Umbilical cord (tissue), 1 donor: ENCODE measurements at regions not wholly inside any gene's neighbourhood (a gene's known extent, or its start where the extent isn't known, plus 50 kb on each side); places are given as distances from the start of the nearest gene placed in this dataset.
A peak's percentile ranks its signal among the peaks of the same experiment; 100 is the strongest.

Source experiments
- DNase-seq: peaks from one replicate; pipeline ENCODE4 v3.0.0-alpha.2; 2015; ENCODE audit warnings: low spot score

DNA sequence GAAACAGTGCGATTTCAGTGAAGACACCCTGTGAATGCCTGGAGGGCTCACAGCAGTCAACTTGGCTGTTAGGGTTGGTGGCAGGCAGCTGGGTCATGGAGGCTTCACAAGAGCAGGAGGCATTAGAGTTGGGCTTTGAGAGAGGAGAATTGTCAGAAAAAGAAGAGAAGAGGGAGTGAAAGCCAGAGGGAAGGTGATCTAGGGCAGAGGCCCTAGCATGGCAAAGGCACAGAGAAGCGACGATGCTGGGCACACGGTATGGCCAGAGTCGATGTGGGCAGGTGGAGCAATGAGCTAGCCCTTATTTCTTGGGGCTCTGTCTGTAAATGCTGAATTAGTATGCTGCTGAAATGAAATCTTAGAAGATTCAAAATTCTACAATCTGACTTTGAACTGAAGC lies 52.6 kb upstream of the OLFM4 start:
- DNase-seq, result no peak

DNA sequence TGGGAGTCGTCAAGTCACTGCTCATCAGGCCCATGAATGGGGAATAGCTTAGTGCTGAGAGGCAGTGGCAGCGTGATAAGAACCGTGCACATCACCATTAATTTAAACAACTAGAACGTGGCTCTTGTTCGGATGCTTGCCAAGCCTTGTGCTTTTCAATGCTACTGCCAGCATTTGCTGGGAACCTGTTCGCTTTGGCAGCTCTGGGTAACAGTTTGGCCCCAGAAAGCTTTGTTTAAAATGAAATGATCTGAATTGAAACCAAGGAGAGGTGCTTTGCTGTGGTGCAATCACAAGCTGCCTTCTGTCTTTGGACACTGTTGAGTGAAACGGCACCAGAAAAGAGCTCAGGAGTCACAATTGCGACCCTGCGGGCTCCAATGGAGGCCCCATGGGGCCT lies 53.5 kb upstream of the OLFM4 start:
- DNase-seq, result no peak

DNA sequence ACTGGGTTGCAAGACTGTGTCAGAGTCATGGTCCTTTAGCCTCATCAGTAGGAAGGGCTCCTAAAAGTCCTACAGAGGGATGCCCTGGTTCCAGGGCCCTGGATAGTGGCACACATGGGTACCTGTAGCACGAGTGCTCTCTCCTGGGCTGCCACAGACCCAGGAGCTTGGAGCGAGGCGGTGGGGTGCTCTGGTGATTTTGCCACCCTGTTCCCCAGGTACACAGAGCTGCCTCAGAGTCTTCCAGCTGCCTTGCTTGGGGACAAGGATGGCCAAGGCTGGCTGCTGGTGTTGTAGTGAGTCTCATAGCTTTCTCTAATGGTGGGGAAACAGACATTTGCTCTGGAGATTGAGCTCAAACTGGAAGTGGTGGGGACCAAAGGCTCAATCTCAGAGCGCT lies 53.9 kb upstream of the OLFM4 start:
- DNase-seq, result no peak

DNA sequence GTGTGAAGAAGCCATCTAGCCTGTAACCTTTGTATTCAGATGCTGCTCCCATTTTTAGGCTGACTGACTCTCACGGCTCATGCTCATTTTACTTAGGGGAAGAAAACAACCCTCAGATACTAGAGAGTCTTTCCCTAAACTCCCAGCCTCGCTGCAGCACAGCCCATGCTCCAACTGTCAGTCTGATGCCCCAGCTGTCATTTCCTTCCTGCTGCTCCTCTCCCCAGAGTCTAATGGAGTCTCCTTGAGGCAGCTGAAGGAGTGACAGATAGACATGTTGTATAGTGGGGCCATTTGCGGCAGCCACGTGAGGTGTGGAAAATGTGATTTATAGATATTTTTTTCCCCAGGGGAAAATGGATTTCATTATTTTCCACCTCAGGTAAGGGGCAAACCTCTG lies 59.2 kb upstream of the OLFM4 start:
- DNase-seq, result no peak

DNA sequence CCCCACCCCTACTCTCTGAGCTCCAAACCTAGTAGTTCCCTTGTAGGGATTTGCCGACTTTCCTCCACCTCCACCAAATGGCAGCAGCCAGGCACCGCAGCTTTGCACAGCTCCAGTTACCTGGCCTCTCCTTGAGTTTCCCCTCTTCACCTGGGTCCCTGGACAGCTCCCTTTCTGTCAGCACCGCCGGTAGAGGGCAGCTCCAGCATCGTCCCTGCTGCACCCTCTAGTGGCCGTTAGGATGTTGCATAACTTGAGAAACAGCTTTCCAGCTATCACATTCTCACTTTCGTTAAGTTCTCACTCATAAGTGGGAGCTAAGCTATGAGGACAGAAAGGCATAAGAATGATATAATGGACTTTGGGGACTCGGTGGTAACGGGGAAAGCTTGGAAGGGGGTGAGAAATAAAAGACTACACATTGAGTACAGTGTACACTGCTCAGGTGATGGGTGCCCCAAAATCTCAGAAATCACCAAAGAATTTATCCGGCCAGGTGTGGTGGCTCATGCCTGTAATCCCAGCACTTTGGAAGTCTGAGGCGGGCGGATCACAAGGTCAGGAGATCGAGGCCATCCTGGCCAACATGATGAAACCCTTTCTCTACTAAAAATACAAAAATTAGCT lies 60.4 kb upstream of the OLFM4 start:
- peak; percentile 73 for DNase-seq

DNA sequence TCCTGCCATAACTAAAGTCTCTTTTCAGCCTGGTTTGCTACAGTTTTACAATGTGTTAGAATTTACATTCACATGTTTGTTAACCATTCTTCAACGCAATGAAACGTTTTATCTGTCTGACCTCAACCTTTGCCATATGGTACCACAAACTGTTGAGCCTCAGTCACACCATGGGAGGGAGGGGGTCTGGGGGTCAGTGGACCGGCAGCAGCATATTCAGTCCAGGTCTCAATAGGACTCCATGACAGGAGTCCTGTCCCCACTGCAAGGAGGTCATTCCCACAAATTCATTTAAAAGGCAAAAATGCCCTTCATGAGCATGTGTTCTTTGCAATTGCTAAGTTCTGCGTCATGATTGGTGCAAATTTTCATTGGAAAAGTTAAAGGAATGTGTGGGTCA lies 66.6 kb upstream of the OLFM4 start:
- DNase-seq, result no peak

DNA sequence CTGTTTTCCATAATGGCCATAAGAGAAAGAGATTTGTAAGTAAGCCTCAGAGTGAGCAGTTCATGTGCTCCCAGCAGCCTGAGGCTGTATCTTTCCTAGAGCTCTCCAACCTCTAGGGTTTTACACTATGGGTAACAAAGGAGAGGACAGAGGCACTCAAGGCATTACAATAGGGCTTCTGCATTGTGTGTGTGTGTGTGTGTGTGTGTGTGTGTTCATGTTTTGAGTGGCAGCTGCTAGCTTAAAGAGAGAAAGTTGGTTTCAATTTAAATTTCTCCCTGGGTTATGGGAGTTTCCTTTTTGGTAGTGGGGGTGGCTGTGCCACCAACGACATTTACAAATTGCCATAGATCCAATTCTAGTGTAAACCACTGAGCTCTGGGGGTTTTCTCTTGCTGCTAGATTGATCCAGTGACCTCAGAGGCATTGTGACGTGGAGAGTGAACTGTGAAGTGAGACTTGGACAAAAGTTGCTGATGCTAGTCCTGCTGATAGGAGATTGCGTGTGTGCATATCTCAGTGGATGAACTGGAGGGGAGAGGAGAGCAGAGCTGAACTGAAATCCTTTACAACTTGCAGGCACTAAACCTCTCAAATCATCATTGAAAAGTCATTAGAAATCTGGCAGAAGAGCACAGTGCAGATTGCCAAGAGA lies 67.2 kb upstream of the OLFM4 start:
- no peak for DNase-seq

DNA sequence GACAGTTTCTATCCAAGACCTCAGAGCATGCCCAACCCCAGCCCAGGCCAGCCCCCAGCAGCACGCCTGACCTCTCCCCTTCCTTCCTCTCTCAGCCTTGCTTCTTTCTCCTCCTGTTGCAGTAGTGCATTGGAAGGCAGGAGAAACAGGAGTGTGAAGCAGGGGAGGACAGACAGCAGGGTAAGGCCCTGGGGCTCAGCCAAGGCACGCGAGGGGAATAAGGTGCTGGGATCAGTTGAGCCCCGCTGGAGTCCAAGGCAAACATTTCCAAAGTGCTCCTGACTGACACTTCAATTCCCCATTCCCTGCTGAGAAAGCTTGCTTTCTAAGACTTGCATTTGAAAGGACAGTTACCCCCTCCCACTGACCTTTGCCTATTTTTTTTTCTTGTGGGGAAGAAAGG lies 73.1 kb upstream of the OLFM4 start:
- DNase-seq, result no peak

DNA sequence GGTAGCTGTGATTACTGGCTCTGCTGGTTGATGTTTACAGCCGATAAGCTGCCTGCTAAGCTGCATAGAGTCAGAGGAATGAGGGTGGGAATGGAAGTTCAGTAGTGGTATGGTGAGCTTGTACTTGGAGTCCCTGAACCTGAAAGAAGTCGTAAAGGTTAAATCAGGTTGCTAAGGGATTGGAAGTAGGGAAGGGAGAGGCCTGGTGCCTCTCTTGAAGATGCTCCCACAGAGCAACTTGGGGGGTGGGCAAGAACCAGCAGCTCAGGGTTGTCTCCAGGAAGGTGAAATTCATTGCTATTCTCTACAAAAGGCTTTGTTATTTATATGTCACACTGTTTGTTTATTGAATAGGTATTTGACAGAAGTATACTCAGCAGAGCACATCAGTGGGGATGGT lies 73.8 kb upstream of the OLFM4 start:
- no peak for DNase-seq

DNA sequence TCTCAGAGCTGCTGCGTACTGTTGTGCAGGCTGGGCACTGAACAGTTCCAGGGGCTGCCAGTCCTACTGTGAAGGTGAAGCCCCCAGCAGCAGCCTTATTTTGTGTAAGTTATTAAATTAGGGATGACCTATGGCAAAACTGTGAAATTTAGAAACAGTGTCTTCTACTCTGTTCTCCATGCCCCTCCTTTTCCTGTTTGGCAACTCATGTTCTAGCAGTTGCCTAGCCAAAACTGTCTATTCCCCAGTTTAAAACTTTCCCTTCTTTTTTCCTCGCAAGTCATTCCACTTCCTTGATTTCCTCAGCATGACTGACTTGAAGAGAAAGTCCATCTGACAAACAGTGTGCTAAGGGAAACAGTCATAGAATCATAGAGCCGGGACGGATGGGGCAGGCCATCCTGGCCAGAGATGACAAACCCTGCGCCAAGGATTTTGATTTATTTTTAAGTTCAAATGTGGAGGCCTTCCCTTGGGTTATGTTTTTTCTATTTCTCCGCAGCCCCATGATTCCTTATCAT lies 78.1 kb upstream of the OLFM4 start:
- DNase-seq, result no peak

DNA sequence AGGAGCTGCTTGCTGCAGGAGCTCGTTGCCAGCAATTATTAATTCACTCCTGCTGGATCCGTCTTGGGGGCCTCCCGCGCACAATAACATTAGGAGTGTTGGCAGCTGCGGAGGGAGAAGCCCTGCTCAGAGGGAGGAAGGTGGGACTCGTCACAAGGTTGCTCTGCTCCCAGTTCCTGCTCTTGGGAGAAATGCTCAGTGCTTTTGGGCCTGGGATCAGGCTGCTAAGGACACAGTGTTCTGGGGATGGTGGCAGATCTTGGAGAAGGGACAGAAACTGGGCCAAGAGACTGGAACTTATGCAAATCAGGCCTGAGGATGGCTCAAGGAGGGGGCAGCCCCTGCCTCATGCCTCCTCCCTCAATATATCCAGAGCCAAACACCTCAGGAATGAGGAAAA lies 78.9 kb upstream of the OLFM4 start:
- no peak for DNase-seq

DNA sequence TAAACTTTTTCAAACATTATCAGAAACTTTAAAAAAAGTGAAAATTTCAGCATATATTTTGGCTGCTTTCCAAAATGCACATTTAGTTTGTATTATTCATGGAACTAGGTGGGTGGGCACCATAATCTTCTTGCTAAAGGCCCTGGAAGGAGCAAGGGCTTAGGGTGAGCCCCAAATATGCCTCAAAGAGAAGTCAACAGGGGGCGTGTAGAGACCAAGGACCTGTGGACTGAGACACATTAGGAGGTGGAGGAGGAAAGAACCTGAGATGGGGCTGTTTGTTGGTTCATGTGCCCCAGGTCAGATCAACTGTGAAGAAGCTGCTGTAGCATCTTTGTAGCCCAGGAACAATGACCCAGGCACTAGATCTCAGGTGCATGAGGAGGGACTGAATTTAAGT lies 79.6 kb upstream of the OLFM4 start:
- DNase-seq, result no peak

DNA sequence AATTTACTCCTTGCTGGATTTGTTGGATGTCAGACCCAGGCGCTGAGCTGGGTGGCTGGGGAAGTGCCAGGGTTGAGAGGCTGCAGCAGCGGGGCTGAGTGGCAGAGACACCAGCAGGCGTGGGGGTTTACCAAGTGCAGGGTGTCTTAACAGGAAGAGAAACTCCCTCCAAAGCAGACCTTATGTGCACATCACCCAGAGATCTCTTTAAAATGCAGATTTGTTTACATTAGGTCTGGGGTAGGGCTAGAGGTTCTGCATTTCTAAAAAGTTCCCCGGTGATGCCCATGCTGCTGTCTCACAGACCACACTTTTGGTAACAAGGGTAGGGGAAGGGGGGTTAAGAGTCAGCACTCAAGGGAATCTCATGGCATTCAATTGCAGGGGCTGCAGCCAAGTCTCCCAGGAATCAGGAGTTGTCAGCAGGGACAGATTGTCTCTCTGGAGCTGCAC lies 80.7 kb upstream of the OLFM4 start:
- no peak for DNase-seq

DNA sequence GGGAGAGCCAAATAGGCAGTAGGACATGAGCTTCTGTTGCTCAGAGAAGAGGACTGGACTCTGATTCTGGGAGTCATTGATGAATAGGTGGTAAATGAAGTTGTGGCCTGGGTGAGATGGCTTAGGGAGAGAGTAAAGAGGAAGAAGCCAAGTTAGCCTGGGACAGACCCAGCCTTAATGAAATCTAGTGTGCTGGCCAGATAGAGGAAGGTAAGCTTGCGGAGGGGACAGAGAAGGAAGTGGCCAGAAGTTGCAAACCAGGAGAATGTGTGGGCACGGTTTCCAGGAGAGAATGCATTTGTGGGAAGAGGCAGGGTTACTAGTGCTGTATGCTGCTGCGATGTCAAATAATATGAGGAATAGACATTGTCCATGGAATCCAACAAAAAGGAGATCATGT lies 83.3 kb upstream of the OLFM4 start:
- DNase-seq, result no peak

DNA sequence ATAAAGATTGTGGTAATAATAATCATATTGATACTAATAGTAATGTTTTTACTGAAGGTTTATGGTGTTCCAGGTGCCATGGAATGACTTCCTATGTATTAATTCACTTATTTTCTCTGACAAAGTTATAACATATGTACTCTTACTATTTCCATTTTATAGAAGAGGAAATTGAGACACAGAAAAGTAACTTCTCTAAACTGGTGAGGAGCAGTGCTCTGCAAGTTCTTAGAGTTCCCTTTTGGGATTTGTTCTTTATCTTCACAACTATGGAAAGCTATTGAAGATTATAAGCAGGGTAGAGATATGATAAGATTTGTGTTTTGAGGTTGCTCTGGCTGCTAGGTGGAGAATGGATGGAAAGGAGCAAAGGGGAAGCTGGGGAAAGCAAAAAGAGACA lies 83.9 kb upstream of the OLFM4 start:
- DNase-seq, result no peak

DNA sequence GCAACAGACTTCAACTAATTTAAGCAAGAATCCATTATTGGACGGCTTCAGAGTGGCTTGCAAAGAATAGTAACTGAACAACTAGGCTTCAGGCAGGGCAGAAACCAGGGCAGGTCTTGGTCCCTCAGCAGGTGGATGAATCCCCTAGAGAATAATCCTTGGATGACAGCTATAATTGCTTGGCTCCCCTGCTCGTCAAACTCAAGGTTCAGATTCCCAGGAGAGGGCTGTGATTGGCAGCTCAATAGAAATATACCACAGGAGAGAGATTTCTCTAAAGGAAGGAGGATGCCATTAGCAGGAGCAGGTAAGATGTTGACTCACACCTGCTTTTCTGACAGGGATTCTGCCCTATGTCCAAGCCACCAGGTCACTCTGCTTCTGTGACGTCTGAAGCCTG lies 89.6 kb upstream of the PCDH8 start:
- no peak for DNase-seq

DNA sequence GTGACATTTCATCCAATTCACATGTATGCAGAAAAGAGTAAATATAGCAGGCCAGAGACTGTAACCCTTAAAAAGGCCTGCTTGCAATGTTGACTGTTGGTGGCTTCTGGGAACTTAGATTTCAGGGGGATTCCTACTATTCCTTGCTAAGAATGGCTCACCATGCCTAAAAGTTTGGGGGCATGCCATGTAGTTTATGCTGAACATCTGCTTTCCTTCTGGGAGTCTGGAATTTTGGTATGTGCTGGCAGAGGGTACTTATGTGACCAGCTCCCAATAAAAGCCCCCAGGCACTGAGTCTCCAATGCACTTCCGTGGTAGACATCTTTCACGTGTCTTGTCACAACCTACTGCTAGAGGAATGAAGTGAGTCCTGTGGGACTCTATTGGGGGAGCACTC lies 88.4 kb upstream of the PCDH8 start:
- no peak for DNase-seq

DNA sequence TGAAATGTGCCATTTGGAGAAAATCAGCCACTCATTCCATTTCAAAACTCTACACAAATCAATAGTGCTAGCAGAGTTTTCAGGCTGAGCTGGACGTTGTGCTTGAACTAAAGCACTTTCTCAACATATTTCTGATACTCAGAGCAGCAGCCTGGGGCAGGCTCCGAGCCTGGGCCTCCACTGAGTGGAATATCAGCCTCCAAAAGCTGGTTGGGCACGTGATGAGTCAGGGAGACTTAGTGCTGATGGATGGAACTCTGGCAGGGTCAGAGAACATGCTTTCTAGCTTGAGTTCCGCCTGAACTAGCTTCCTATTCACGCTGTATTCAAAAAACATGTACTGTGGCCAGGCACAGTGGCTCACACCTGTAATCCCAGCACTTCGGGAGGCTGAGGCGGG lies 85.8 kb upstream of the PCDH8 start:
- no peak for DNase-seq

DNA sequence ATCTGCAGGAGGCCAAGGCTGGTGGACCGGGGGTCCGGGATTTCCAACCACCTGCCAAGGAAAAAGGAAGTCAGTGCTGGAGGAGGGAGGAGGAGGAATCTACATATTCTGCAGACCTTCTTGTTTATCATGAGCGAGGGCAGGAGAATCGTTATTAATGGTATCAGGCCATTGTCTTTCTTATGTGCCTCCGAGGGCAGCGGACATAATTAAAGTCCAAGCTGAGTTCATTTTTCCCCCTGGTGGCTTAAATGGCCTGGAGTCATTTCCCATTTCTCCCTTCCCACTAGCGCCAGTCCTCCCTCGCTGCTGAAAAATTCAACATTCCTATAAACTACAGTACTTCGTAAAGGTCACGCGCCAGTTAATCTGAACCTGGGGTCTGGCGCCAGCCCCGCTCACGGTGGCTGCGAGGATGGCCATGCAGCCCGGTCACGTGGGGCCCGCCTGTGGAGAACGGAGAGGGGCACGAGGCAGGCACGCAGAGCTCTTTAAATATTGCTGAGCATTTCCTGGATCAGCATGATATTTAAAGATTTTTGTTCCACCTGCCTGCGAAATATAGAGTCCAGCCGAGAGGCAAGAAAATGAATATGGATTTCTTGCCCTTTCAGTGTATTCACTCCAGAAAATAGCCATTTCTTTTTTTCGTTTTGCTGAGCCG lies 85.2 kb upstream of the PCDH8 start:
- no peak for DNase-seq

DNA sequence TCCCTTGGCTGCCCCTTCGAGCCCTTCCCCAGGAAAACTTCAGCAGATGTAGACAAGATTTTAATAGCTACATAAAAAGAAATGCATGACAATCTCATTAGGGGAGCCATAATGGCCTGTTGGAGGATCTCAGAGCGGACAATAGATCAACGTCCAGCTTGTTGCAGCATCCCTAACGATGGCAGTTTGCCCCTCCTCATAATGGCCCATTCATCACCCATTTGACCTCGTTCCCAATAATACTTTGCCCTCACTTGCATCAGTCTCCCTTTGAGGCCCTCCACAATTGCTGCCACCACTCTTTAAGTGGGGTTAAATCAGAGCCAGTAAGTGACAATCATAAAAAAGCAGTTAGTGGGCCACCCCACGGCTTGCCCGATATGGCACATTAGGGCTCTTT lies 84.7 kb upstream of the PCDH8 start:
- no peak for DNase-seq

DNA sequence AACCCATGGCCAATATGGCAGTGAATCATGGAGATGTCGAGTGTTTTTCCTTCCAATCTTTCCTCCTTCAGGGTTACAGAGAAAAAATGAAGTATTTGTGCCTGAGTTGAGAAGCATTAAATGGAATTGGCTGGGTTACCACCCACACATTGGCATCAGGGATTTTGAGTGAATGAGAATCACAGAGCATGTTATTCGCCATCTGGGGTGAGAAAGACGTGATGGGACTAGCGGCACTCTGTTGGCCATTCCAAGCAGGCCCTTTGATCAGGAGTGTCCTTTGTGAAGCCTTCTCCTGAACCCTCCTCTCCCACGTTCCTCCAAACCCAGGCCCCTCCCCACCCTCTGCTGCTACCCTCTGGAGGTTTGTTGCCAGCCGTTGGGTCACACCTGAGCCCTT lies 84.2 kb upstream of the PCDH8 start:
- DNase-seq, result no peak

DNA sequence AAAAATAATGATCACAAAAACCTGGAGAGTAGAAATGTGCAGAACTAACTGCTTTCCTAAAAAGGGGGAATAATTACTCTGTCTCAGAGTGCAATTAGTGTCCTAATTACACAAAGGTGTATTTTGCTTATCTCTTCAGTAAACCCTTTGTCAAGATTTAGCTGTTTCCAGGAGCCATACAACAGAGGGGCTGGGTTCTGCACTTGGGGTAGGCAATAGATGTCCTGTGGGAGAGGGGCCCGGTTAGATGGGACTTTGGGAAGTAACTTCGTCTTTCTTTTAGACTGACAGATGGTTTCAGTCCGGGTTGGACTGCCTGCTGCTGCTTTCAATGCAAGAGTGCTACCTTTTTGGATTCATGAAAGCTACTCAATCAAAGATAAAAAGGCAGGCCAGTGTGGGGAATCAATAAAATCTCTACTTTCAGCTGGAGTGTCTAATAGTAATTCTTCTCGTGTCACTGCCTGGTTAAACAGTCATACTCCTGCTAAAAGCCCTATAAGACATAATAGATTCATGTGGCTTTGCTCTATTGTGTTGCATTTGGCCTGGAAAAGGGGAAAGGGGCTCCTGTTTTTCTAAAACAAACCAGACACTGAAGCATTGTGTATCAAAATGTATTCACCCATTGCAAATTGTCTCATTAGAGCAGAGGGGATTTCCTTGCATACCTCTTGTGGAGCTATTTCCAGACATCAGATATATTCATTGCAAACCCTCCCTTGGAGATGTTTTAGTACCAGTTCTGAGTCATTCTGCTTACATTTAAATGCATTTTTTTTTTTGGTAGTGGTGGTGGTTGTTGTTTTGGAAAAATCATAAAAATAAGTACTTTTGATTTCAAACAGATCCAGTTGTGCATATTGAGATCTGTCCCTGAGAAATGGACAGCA lies 83.3 kb upstream of the PCDH8 start:
- peak; percentile 20 for DNase-seq
